ENCODE measurements at regions not wholly inside any gene's neighbourhood (a gene's known extent, or its start where the extent isn't known, plus 50 kb on each side); places are given as distances from the start of the nearest gene placed in this dataset.
"Not testable (repeated sequence)": the region's sequence is repeated elsewhere in the genome, so short reads cannot be mapped to it uniquely, and the experiment has no call there.

GRCh38 chr9:38474476-38474875 lies 50.2 kb upstream of the IGFBPL1 start:
- TF ChIP-seq YY1 (IDR thresholded peaks at IDR 0.05; ENCODE audit: insufficient read depth, insufficient read length); ZNF274 (IDR thresholded peaks at IDR 0.05; ENCODE audit: low read depth, low read length): not testable (repeated sequence)
